ENCODE measurements at regions not wholly inside any gene's neighbourhood (a gene's known extent, or its start where the extent isn't known, plus 50 kb on each side); places are given as distances from the start of the nearest gene placed in this dataset.

DNA sequence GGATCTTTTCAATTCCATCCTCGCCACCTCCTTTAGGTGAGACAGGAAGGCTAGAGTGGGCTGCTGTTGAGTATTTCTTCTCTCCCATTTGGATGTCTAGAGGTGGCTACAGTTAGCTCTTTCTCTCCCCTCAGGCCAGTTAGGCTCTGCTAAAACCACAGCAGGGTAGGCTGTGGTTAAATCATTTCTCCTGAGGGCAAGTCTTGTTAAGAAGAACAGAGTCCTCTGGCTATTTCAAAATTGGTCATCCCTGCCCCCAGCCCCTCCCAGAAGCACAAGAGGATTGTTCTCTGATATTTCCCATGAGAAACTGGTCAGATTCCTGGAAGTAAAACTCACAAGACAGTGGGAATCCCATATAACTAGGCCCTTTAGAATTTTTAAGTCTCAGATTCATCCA, 1359.5 kb downstream of the TECRL start:
- H3K27me3 ChIP-seq = no peaks in the 10 kb centered on the region
- H3K9me3 ChIP-seq = no peaks in the 10 kb centered on the region
- H3K36me3 ChIP-seq = no peaks in the 10 kb centered on the region
- no peak overlapping the region for H3K4me3 ChIP-seq
- H3K27ac ChIP-seq = no peak overlapping the region
- DNase-seq (ENCODE audit: low spot score) = no peak
- no peaks in the 10 kb centered on the region for H3K4me1 ChIP-seq
- TF ChIP-seq, protein P1, sequence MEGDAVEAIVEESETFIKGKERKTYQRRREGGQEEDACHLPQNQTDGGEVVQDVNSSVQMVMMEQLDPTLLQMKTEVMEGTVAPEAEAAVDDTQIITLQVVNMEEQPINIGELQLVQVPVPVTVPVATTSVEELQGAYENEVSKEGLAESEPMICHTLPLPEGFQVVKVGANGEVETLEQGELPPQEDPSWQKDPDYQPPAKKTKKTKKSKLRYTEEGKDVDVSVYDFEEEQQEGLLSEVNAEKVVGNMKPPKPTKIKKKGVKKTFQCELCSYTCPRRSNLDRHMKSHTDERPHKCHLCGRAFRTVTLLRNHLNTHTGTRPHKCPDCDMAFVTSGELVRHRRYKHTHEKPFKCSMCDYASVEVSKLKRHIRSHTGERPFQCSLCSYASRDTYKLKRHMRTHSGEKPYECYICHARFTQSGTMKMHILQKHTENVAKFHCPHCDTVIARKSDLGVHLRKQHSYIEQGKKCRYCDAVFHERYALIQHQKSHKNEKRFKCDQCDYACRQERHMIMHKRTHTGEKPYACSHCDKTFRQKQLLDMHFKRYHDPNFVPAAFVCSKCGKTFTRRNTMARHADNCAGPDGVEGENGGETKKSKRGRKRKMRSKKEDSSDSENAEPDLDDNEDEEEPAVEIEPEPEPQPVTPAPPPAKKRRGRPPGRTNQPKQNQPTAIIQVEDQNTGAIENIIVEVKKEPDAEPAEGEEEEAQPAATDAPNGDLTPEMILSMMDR (IDR thresholded peaks at IDR 0.05) = no peak

DNA sequence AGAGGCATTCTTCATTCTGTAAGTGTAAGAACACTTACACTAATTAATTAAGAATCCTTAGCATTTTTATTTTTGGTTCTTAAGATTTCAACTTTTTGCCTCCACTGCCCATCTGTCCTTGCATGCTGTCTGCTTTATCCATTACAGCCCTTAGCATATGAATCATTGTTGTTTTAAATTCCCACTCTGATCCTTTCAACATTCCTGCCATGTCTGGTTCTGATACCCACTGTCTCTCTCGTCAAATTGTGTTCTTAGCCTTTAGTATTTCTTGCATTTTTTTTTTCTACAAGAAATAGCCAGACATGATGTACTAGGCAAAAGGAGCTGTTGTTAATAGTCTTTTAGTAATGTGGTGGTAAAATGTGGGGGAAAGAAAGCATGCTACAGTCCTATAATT, 1360.0 kb downstream of the TECRL start:
- Histone ChIP-seq H3K27ac (no peak overlapping the region), H3K36me3 (no peaks in the 10 kb centered on the region), H3K4me1 (no peaks in the 10 kb centered on the region), H3K4me3 (no peak overlapping the region), H3K9me3 (no peaks in the 10 kb centered on the region), H3K27me3 (no peaks in the 10 kb centered on the region)
- no peak for DNase-seq (ENCODE audit: low spot score)
- TF ChIP-seq, protein P1 (IDR thresholded peaks at IDR 0.05) = no peak

DNA sequence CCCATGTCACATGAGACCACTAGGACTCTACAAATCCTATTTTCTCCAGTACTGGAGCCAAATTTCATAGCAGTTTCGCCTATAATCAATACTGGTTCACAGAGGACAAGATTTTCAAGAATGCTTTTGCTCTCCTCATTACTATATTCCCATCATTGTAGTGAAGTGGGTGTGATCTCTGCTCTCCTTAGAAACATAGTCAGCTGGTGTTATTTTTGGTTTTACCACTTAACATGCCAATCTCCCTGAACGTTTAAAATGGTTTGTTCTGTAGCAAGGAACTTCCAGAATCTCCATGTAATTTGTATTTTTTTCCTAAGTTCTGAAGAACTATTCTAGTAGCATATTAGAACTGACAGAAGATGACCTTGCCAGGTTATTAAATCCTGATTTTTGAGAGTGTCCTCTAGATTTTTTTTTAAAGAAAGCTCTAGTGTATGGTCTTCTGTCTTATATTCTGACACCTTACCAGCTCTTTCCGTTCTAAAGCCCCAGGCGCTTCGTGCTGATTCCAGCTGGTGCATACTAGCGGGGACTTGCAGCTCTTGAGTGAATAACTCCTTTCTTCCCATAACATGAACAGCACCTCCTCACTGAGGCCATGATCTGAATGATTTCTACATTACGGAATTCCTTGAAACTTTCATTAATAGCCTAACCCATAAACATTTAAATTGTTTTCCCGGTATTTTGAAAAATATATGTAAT, 1372.9 kb downstream of the TECRL start:
- no peaks in the 10 kb centered on the region for H3K27me3 ChIP-seq
- H3K36me3 ChIP-seq = no peaks in the 10 kb centered on the region
- no peak for DNase-seq (ENCODE audit: low spot score)
- no peaks in the 10 kb centered on the region for H3K9me3 ChIP-seq
- H3K4me1 ChIP-seq = no peaks in the 10 kb centered on the region
- TF ChIP-seq, protein P1 (IDR thresholded peaks at IDR 0.05) = no peak
- no peak overlapping the region for H3K4me3 ChIP-seq
- peak overlapping the region in 1 of 2 donors; percentile 26 for H3K27ac ChIP-seq

DNA sequence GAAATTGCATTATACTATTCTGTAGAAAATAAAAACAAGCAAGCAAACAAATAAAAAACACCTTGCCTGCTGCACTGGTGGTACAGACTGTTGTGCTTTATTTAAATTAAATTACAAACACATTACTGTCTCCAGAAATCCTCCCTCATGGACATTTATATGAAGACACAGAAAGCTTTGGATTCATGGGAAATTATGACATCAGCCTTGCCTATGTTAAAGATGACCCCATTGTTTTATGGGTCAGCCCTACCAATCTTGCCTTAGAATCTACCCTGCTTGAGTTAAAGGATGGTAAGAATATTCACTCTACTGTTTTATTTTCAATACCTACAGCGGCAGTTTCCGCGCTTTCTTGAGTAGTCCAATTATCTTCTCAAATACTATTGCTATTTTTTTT, 1379.9 kb downstream of the TECRL start:
- DNase-seq (ENCODE audit: low spot score) = no peak
- H3K36me3 ChIP-seq = no peaks in the 10 kb centered on the region
- TF ChIP-seq, protein P1 (IDR thresholded peaks at IDR 0.05) = no peak
- H3K4me3 ChIP-seq = no peak overlapping the region
- H3K4me1 ChIP-seq = no peaks in the 10 kb centered on the region
- H3K27ac ChIP-seq = no peak overlapping the region
- no peaks in the 10 kb centered on the region for H3K9me3 ChIP-seq
- H3K27me3 ChIP-seq = no peaks in the 10 kb centered on the region

DNA sequence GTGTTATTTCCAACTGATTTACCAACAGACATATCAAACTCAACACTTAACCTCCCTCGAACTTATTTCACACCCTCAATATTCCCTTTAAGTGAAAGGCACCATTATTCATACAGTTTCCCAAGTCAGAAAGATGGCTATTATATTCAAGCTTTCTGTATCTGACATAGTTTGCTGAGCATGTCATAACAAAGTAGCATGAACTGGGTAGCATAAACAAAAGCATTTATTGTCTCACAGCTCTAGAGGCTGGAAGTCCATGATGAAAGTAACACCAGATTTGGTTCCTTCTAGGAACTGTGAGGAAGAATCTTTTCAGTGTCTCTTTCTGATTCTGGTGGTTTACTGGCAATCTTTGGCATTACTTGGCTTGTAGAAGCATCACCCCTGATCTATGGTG, 1388.6 kb downstream of the TECRL start:
- H3K4me3 ChIP-seq = no peak overlapping the region
- H3K9me3 ChIP-seq = no peaks in the 10 kb centered on the region
- H3K4me1 ChIP-seq = no peaks in the 10 kb centered on the region
- TF ChIP-seq, protein P1 (IDR thresholded peaks at IDR 0.05) = no peak
- DNase-seq (ENCODE audit: low spot score) = no peak
- H3K27me3 ChIP-seq = no peaks in the 10 kb centered on the region
- H3K36me3 ChIP-seq = no peaks in the 10 kb centered on the region
- no peak overlapping the region for H3K27ac ChIP-seq

DNA sequence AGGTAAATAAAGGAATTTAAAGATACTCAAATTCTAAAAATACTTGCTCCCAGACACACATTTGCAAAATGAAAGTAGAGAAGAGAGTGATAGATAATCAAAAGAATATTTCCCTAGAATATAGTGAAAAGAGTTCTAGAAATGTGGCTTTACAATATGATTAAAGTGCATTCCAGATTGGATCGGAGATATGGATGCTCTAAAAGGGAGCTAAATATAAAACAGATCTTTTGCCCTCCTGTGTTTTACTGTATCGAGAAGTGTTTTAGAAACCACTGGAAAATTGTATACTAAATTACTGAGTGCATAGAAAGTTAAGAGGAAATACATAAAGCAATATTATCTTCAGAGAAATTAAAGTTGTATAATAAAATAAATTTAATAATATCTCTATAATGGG, 1392.0 kb downstream of the TECRL start:
- Histone ChIP-seq H3K4me1 (no peaks in the 10 kb centered on the region), H3K9me3 (no peaks in the 10 kb centered on the region), H3K4me3 (no peak overlapping the region), H3K36me3 (no peaks in the 10 kb centered on the region), H3K27me3 (no peaks in the 10 kb centered on the region), H3K27ac (no peak overlapping the region)
- TF ChIP-seq, protein P1 (IDR thresholded peaks at IDR 0.05) = no peak
- DNase-seq (ENCODE audit: low spot score) = no peak
